CD4-positive, alpha-beta T cell treated with Interleukin-1 beta for 1 hour (primary cell): ENCODE measurements at regions not wholly inside any gene's neighbourhood (a gene's known extent, or its start where the extent isn't known, plus 50 kb on each side); places are given as distances from the start of the nearest gene placed in this dataset.
"Not testable (repeated sequence)": the region's sequence is repeated elsewhere in the genome, so short reads cannot be mapped to it uniquely, and the experiment has no call there.

ENCODE experiments used
- DNase-seq, 2 donors: peaks; one replicate each; pipeline ENCODE4 v3.0.0-alpha.2; 2020 to 2022

GRCh38 chr17:14454746-14455145 is 153.9 kb downstream of the HS3ST3B1 start:
- no peak for DNase-seq

GRCh38 chr17:14452856-14453255 is 152.0 kb downstream of the HS3ST3B1 start:
- DNase-seq: no peak

- no peak for DNase-seq
Measured at GRCh38 chr17:14451729-14452191, 150.9 kb downstream of the HS3ST3B1 start.

GRCh38 chr17:14448818-14449217 is 147.9 kb downstream of the HS3ST3B1 start:
- no peak for DNase-seq

- no peak for DNase-seq
Measured at GRCh38 chr17:14446825-14447224, 145.9 kb downstream of the HS3ST3B1 start.

GRCh38 chr17:14444915-14445314 is 144.0 kb downstream of the HS3ST3B1 start:
- DNase-seq: no peak

- no peak for DNase-seq
Measured at GRCh38 chr17:14442798-14443528, 142.1 kb downstream of the HS3ST3B1 start.

GRCh38 chr17:14437176-14437575 is 136.3 kb downstream of the HS3ST3B1 start:
- DNase-seq: no peak

- DNase-seq: no peak
Measured at GRCh38 chr17:14436266-14436665, 135.4 kb downstream of the HS3ST3B1 start.

- DNase-seq: no peak
Measured at GRCh38 chr17:14434506-14434905, 133.6 kb downstream of the HS3ST3B1 start.

- DNase-seq: no peak
Measured at GRCh38 chr17:14432079-14432478, 131.2 kb downstream of the HS3ST3B1 start.

GRCh38 chr17:14429084-14429483 is 128.2 kb downstream of the HS3ST3B1 start:
- DNase-seq: no peak

GRCh38 chr17:14428648-14429029 is 127.8 kb downstream of the HS3ST3B1 start:
- peak; percentile 19 to 35 for DNase-seq

- peak; percentile 62 to 70 for DNase-seq
Measured at GRCh38 chr17:14427900-14428647, 127.2 kb downstream of the HS3ST3B1 start.

GRCh38 chr17:14423156-14423555 is 122.3 kb downstream of the HS3ST3B1 start:
- not testable (repeated sequence) for DNase-seq

- no peak for DNase-seq
Measured at GRCh38 chr17:14417336-14417735, 116.5 kb downstream of the HS3ST3B1 start.

- no peak for DNase-seq
Measured at GRCh38 chr17:14409292-14409691, 108.4 kb downstream of the HS3ST3B1 start.

- no peak for DNase-seq
Measured at GRCh38 chr17:14407541-14407940, 106.7 kb downstream of the HS3ST3B1 start.

GRCh38 chr17:14405189-14405588 is 104.3 kb downstream of the HS3ST3B1 start:
- DNase-seq: no peak
